ENCODE measurements at regions not wholly inside any gene's neighbourhood (a gene's known extent, or its start where the extent isn't known, plus 50 kb on each side); places are given as distances from the start of the nearest gene placed in this dataset.

GRCh38 chr2:206851521-206851920, 86.1 kb downstream of the FASTKD2 start:
- TF ChIP-seq SIN3A (IDR thresholded peaks at IDR 0.05; ENCODE audit: low read depth, low read length) = no peak
- no peak for TF ChIP-seq HDAC2 (IDR thresholded peaks at IDR 0.05)
- no peak for TF ChIP-seq CTCF (IDR thresholded peaks at IDR 0.05 in 2 of 3, conservative IDR thresholded peaks at IDR 0.05 in 1 of 3; ENCODE audit: control insufficient read depth in 2 of 3, extremely low read depth in 1 of 3, insufficient read depth in 1 of 3, low read depth in 3 of 3, low read length in 3 of 3)
- no peak for TF ChIP-seq POLR2A (IDR thresholded peaks at IDR 0.05; ENCODE audit: low read depth, low read length)
- TF ChIP-seq KDM1A (IDR thresholded peaks at IDR 0.05; ENCODE audit: borderline replicate concordance) = no peak
- no peak for TF ChIP-seq ATF2 (IDR thresholded peaks at IDR 0.05; ENCODE audit: low read length)
- no peak for TF ChIP-seq TCF7 (IDR thresholded peaks at IDR 0.05; ENCODE audit: borderline replicate concordance)
- no peak for TF ChIP-seq TAF1 (IDR thresholded peaks at IDR 0.05; ENCODE audit: borderline replicate concordance, low read depth, low read length)
- no peak for TF ChIP-seq MXI1 (IDR thresholded peaks at IDR 0.05; ENCODE audit: low read depth, low read length)
- TF ChIP-seq MEF2B (IDR thresholded peaks at IDR 0.05; ENCODE audit: partially characterized antibody, poor library complexity, severe bottlenecking) = no peak

All from GM12878 (cell line).